ENCODE measurements at regions not wholly inside any gene's neighbourhood (a gene's known extent, or its start where the extent isn't known, plus 50 kb on each side); places are given as distances from the start of the nearest gene placed in this dataset.

- DNase-seq (ENCODE audit: low read depth), result no peak
- no peak overlapping the region for H3K4me3 ChIP-seq (ENCODE audit: low read depth, low read length)
- TF ChIP-seq POLR2A (IDR thresholded peaks at IDR 0.05; ENCODE audit: extremely low read depth, insufficient read length), result no peak
- TF ChIP-seq MYC (IDR thresholded peaks at IDR 0.05; ENCODE audit: low read depth, low read length), result no peak
- TF ChIP-seq MAX (IDR thresholded peaks at IDR 0.05; ENCODE audit: low read depth, low read length), result no peak
- TF ChIP-seq CTCF (IDR thresholded peaks at IDR 0.05; ENCODE audit: low read depth, low read length), result no peak
Observed at GRCh38 chr5:136434795-136435194, 69.5 kb upstream of the TRPC7 start.

- TF ChIP-seq MYC (IDR thresholded peaks at IDR 0.05; ENCODE audit: low read depth, low read length) (no peak), POLR2A (IDR thresholded peaks at IDR 0.05; ENCODE audit: extremely low read depth, insufficient read length) (no peak), MAX (IDR thresholded peaks at IDR 0.05; ENCODE audit: low read depth, low read length) (no peak), CTCF (IDR thresholded peaks at IDR 0.05; ENCODE audit: low read depth, low read length) (no peak)
- no peak for DNase-seq (ENCODE audit: low read depth)
- H3K4me3 ChIP-seq (ENCODE audit: low read depth, low read length), result no peak overlapping the region
Observed at GRCh38 chr5:136432705-136433104, 67.4 kb upstream of the TRPC7 start.

GRCh38 chr5:136430081-136430480 is 64.7 kb upstream of the TRPC7 start:
- H3K4me3 ChIP-seq (ENCODE audit: low read depth, low read length), result no peak overlapping the region
- no peak for DNase-seq (ENCODE audit: low read depth)
- TF ChIP-seq MAX (IDR thresholded peaks at IDR 0.05; ENCODE audit: low read depth, low read length), result no peak
- no peak for TF ChIP-seq MYC (IDR thresholded peaks at IDR 0.05; ENCODE audit: low read depth, low read length)

- no peak overlapping the region for H3K4me3 ChIP-seq (ENCODE audit: low read depth, low read length)
- DNase-seq (ENCODE audit: low read depth), result no peak
Observed at GRCh38 chr5:136427426-136427825, 62.1 kb upstream of the TRPC7 start.

GRCh38 chr5:136425921-136426320 is 60.6 kb upstream of the TRPC7 start:
- TF ChIP-seq MYC (IDR thresholded peaks at IDR 0.05; ENCODE audit: low read depth, low read length), result no peak
- TF ChIP-seq MAX (IDR thresholded peaks at IDR 0.05; ENCODE audit: low read depth, low read length), result no peak
- no peak for DNase-seq (ENCODE audit: low read depth)
- no peak overlapping the region for H3K4me3 ChIP-seq (ENCODE audit: low read depth, low read length)

More at GRCh38 chr5:136427426-136427825, 62.1 kb upstream of the TRPC7 start:
- TF ChIP-seq MYC (IDR thresholded peaks at IDR 0.05; ENCODE audit: low read depth, low read length) (no peak), POLR2A (IDR thresholded peaks at IDR 0.05; ENCODE audit: extremely low read depth, insufficient read length) (no peak), CTCF (IDR thresholded peaks at IDR 0.05; ENCODE audit: low read depth, low read length) (no peak), MAX (IDR thresholded peaks at IDR 0.05; ENCODE audit: low read depth, low read length) (no peak)

GRCh38 chr5:136424835-136425584 is 59.7 kb upstream of the TRPC7 start:
- TF ChIP-seq POLR2A (IDR thresholded peaks at IDR 0.05; ENCODE audit: extremely low read depth, insufficient read length) (no peak), CTCF (IDR thresholded peaks at IDR 0.05; ENCODE audit: low read depth, low read length) (peak; percentile 86)
- H3K4me3 ChIP-seq (ENCODE audit: low read depth, low read length), result no peak overlapping the region
- peak; percentile 70 for DNase-seq (ENCODE audit: low read depth)

Data from NB4 (cell line).